OCI-LY1 (cell line): ENCODE measurements at regions not wholly inside any gene's neighbourhood (a gene's known extent, or its start where the extent isn't known, plus 50 kb on each side); places are given as distances from the start of the nearest gene placed in this dataset.

ENCODE experiments used
- H2AFZ ChIP-seq: fragments of 200-600 bp; sonication (generic), shearing (Covaris generic); 2 replicates; pipeline ENCODE4 v1.6.0; 2014; ENCODE audit warnings: antibody characterized with exemption, mild to moderate bottlenecking, low read length
- H3F3A ChIP-seq: fragments of 200-600 bp; sonication (generic), shearing (Covaris generic); 2 replicates; pipeline ENCODE4 v1.6.0; 2014; ENCODE audit warnings: mild to moderate bottlenecking, antibody characterized with exemption, low read length, moderate library complexity; ENCODE audit not compliant: insufficient read depth
- H3K27ac ChIP-seq: fragments of 200-600 bp; sonication (generic); 2 replicates; pipeline ENCODE4 v1.5.1; 2014; ENCODE audit warnings: low read length, mixed run types, mild to moderate bottlenecking, low read depth; ENCODE audit not compliant: poor library complexity, severe bottlenecking
- H3K27me3 ChIP-seq: fragments of 200-600 bp; sonication (generic); 2 replicates; pipeline ENCODE4 v1.6.0; 2014; ENCODE audit warnings: antibody characterized with exemption, mild to moderate bottlenecking, low read length, moderate library complexity; ENCODE audit not compliant: insufficient read depth
- H3K36me3 ChIP-seq: fragments of 200-600 bp; sonication (generic); 2 replicates; pipeline ENCODE4 v1.6.1; 2014; ENCODE audit warnings: mild to moderate bottlenecking, antibody characterized with exemption, low read length, moderate library complexity, mixed read lengths; ENCODE audit not compliant: insufficient read depth
- H3K4me1 ChIP-seq: fragments of 200-600 bp; sonication (generic); 2 replicates; pipeline ENCODE4 v1.5.1; 2014; ENCODE audit warnings: mild to moderate bottlenecking, low read length, moderate library complexity; ENCODE audit not compliant: insufficient read depth, severe bottlenecking
- H3K4me2 ChIP-seq: fragments of 200-600 bp; sonication (generic), shearing (Covaris generic); 2 replicates; pipeline ENCODE4 v1.6.1; 2014; ENCODE audit warnings: low read length
- H3K4me3 ChIP-seq: fragments of 200-600 bp; sonication (generic); 2 replicates; pipeline ENCODE4 v1.5.1; 2014; ENCODE audit warnings: low read length, low read depth, mild to moderate bottlenecking, mixed read lengths; ENCODE audit not compliant: poor library complexity, severe bottlenecking
- H3K79me2 ChIP-seq: fragments of 200-600 bp; shearing (Covaris generic); 2 replicates; pipeline ENCODE4 v1.6.1; 2016; ENCODE audit warnings: mixed run types, low read length, mixed read lengths; ENCODE audit not compliant: insufficient read depth
- H3K9ac ChIP-seq: fragments of 200-600 bp; sonication (generic), shearing (Covaris generic); 2 replicates; pipeline ENCODE4 v1.6.1; 2014; ENCODE audit warnings: mild to moderate bottlenecking, low read length, mixed read lengths
- H3K9me2 ChIP-seq: fragments of 200-600 bp; sonication (generic), shearing (Covaris generic); 2 replicates; pipeline ENCODE4 v1.6.1; 2014; ENCODE audit warnings: low read depth, mild to moderate bottlenecking, low read length, mixed read lengths
- H3K9me3 ChIP-seq: fragments of 200-600 bp; shearing (Covaris generic); 2 replicates; pipeline ENCODE4 v1.6.1; 2014; ENCODE audit warnings: low read length, mixed read lengths
- H4K20me1 ChIP-seq: fragments of 200-600 bp; sonication (generic), shearing (Covaris generic); 2 replicates; pipeline ENCODE4 v1.6.0; 2016; ENCODE audit warnings: mild to moderate bottlenecking, low read length; ENCODE audit not compliant: insufficient read depth
- CTCF ChIP-seq: fragments of 200-600 bp; sonication (generic), shearing (Covaris generic); IDR thresholded peaks from 2 replicates; pipeline ENCODE4 v1.5.1; 2017; ENCODE audit warnings: mild to moderate bottlenecking, antibody characterized with exemption, low read length, moderate library complexity, mixed read lengths
- EZH2 ChIP-seq: fragments of 200-600 bp; sonication (generic), shearing (Covaris generic); IDR thresholded peaks from 2 replicates; pipeline ENCODE4 v1.8.0; 2017; ENCODE audit warnings: borderline replicate concordance, mixed run types, mild to moderate bottlenecking, antibody characterized with exemption, low read length, moderate library complexity, mixed read lengths

GRCh38 chr3:191790934-191791333, 330.0 kb downstream of the PYDC2 start:
- H3K4me2 ChIP-seq = no peak overlapping the region
- H3K9ac ChIP-seq = no peak overlapping the region
- no peaks in the 10 kb centered on the region for H3F3A ChIP-seq
- no peaks in the 10 kb centered on the region for H3K27me3 ChIP-seq
- no peaks in the 10 kb centered on the region for H3K9me3 ChIP-seq
- no peaks in the 10 kb centered on the region; the same call in 1 of the 2 replicates for H3K9me2 ChIP-seq
- no peak overlapping the region for H3K27ac ChIP-seq
- no peaks in the 10 kb centered on the region for H3K36me3 ChIP-seq
- no peak for TF ChIP-seq CTCF
- no peaks in the 10 kb centered on the region for H4K20me1 ChIP-seq
- no peak overlapping the region for H2AFZ ChIP-seq
- no peaks in the 10 kb centered on the region for H3K79me2 ChIP-seq
- no peaks in the 10 kb centered on the region for H3K4me1 ChIP-seq
- no peak overlapping the region for H3K4me3 ChIP-seq

GRCh38 chr3:191792580-191792979, 331.6 kb downstream of the PYDC2 start:
- H3K9me3 ChIP-seq = no peaks in the 10 kb centered on the region
- no peaks in the 10 kb centered on the region for H4K20me1 ChIP-seq
- no peak overlapping the region for H2AFZ ChIP-seq
- no peak for TF ChIP-seq CTCF
- no peak for TF ChIP-seq EZH2
- no peaks in the 10 kb centered on the region; the same call in 1 of the 2 replicates for H3K9me2 ChIP-seq
- no peak overlapping the region for H3K27ac ChIP-seq
- H3K36me3 ChIP-seq = no peaks in the 10 kb centered on the region
- H3K79me2 ChIP-seq = no peaks in the 10 kb centered on the region
- no peaks in the 10 kb centered on the region for H3F3A ChIP-seq
- H3K4me2 ChIP-seq = no peak overlapping the region
- H3K27me3 ChIP-seq = no peaks in the 10 kb centered on the region
- no peak overlapping the region for H3K9ac ChIP-seq
- no peak overlapping the region for H3K4me3 ChIP-seq
- no peaks in the 10 kb centered on the region for H3K4me1 ChIP-seq

GRCh38 chr3:191795196-191795595, 334.2 kb downstream of the PYDC2 start:
- Histone ChIP-seq H3K27ac (no peak overlapping the region), H3K4me2 (no peak overlapping the region), H3K9me3 (no peaks in the 10 kb centered on the region), H3K79me2 (no peaks in the 10 kb centered on the region), H2AFZ (no peak overlapping the region), H3K36me3 (no peaks in the 10 kb centered on the region), H3K4me1 (no peaks in the 10 kb centered on the region), H3F3A (no peaks in the 10 kb centered on the region), H3K9ac (no peak overlapping the region), H4K20me1 (no peaks in the 10 kb centered on the region), H3K4me3 (no peak overlapping the region), H3K9me2 (no peaks in the 10 kb centered on the region; the same call in 1 of the 2 replicates), H3K27me3 (no peaks in the 10 kb centered on the region)
- TF ChIP-seq CTCF = no peak
- no peak for TF ChIP-seq EZH2
